Stimulated activated CD8-positive, alpha-beta memory T cell treated with anti-CD3 and anti-CD28 coated beads, Interleukin-12 subunit alpha, Interleukin-12 subunit beta, amount 100 ng/mL, for 4 hours (primary cell): ENCODE measurements at regions not wholly inside any gene's neighbourhood (a gene's known extent, or its start where the extent isn't known, plus 50 kb on each side); places are given as distances from the start of the nearest gene placed in this dataset.

Experiments
- DNase-seq: peaks from one replicate; pipeline ENCODE4 v3.0.0-alpha.2; 2020; ENCODE audit warnings: low read depth

- no peak for DNase-seq
Observed at GRCh38 chr14:65877624-65878023, 465.1 kb downstream of the FUT8 start.

- DNase-seq: no peak
Observed at GRCh38 chr14:65878586-65878985, 466.1 kb downstream of the FUT8 start.

- DNase-seq: no peak
Observed at GRCh38 chr14:65879248-65880009, 466.9 kb downstream of the FUT8 start.

GRCh38 chr14:65880507-65880906 lies 468.0 kb downstream of the FUT8 start:
- no peak for DNase-seq

GRCh38 chr14:65881642-65882041 lies 469.1 kb downstream of the FUT8 start:
- DNase-seq: no peak

GRCh38 chr14:65888677-65889076 lies 476.1 kb downstream of the FUT8 start:
- no peak for DNase-seq

- no peak for DNase-seq
Observed at GRCh38 chr14:65892315-65892714, 479.8 kb downstream of the FUT8 start.

- no peak for DNase-seq
Observed at GRCh38 chr14:65900164-65900563, 487.6 kb downstream of the FUT8 start.

GRCh38 chr14:65901595-65901994 lies 489.1 kb downstream of the FUT8 start:
- no peak for DNase-seq

GRCh38 chr14:65904988-65905387 lies 492.5 kb downstream of the FUT8 start:
- no peak for DNase-seq

GRCh38 chr14:65906344-65906743 lies 493.8 kb downstream of the FUT8 start:
- no peak for DNase-seq

GRCh38 chr14:65906948-65907347 lies 494.4 kb downstream of the FUT8 start:
- DNase-seq: no peak

GRCh38 chr14:65910108-65910786 lies 497.7 kb downstream of the FUT8 start:
- no peak for DNase-seq

GRCh38 chr14:65915125-65915524 lies 502.6 kb downstream of the FUT8 start:
- DNase-seq: no peak

GRCh38 chr14:65916055-65916454 lies 503.5 kb downstream of the FUT8 start:
- no peak for DNase-seq

GRCh38 chr14:65920996-65921395 lies 508.5 kb downstream of the FUT8 start:
- no peak for DNase-seq

- no peak for DNase-seq
Observed at GRCh38 chr14:65922142-65922541, 509.6 kb downstream of the FUT8 start.

GRCh38 chr14:65926504-65926903 lies 514.0 kb downstream of the FUT8 start:
- DNase-seq: no peak

GRCh38 chr14:65926935-65927700 lies 514.6 kb downstream of the FUT8 start:
- no peak for DNase-seq

- peak; percentile 36 for DNase-seq
Observed at GRCh38 chr14:65927931-65928356, 515.4 kb downstream of the FUT8 start.

GRCh38 chr14:65928995-65929394 lies 516.5 kb downstream of the FUT8 start:
- no peak for DNase-seq

- no peak for DNase-seq
Observed at GRCh38 chr14:65933400-65934069, 521.0 kb downstream of the FUT8 start.
